Esophagus (tissue), 2 donors: ENCODE measurements at regions not wholly inside any gene's neighbourhood (a gene's known extent, or its start where the extent isn't known, plus 50 kb on each side); places are given as distances from the start of the nearest gene placed in this dataset.

ENCODE experiments used
- H3K27ac ChIP-seq, 2 donors: one replicate each; pipeline ENCODE4 v1.5.1; 2013; ENCODE audit warnings: low read depth in 2 of 2, mild to moderate bottlenecking in 2 of 2, inconsistent platforms in 1 of 2, low read length in 1 of 2, moderate library complexity in 1 of 2
- H3K27me3 ChIP-seq, 2 donors: one replicate each; pipeline ENCODE4 v1.6.1; 2013; ENCODE audit warnings: low read length in 2 of 2, control low read depth in 1 of 2, mild to moderate bottlenecking in 1 of 2; ENCODE audit not compliant: insufficient read depth in 2 of 2, control insufficient read depth in 1 of 2
- H3K36me3 ChIP-seq, 2 donors: one replicate each; pipeline ENCODE4 v1.6.1; 2013; ENCODE audit warnings: low read length in 1 of 2; ENCODE audit not compliant: control insufficient read depth in 2 of 2, insufficient read depth in 2 of 2
- H3K4me1 ChIP-seq, 2 donors: one replicate each; pipeline ENCODE4 v1.6.1; 2013; ENCODE audit warnings: low read length in 1 of 2; ENCODE audit not compliant: control insufficient read depth in 2 of 2, insufficient read depth in 2 of 2
- H3K4me3 ChIP-seq, 2 donors: one replicate each; pipeline ENCODE4 v1.5.1; 2013; ENCODE audit warnings: low read length in 2 of 2, mild to moderate bottlenecking in 2 of 2, low read depth in 1 of 2, moderate library complexity in 1 of 2
- H3K9me3 ChIP-seq, 2 donors: one replicate each; pipeline ENCODE4 v1.6.1; 2013; ENCODE audit warnings: mild to moderate bottlenecking in 2 of 2, low read depth in 1 of 2, low read length in 1 of 2, moderate library complexity in 1 of 2; ENCODE audit not compliant: control insufficient read depth in 2 of 2, insufficient read depth in 1 of 2
- WGBS, 2 donors: extraction: QIAGEN DNeasy Blood & Tissue Kit; methylation state at CpG; one replicate each; pipeline ENCODE4 v1.1.7; 2013; 5-methylcytosine and 5-hydroxymethylcytosine counted together
- donor health status: healthy with polysubstance abuse.
- donor health status: Bipolar disorder and iron deficiency.

DNA sequence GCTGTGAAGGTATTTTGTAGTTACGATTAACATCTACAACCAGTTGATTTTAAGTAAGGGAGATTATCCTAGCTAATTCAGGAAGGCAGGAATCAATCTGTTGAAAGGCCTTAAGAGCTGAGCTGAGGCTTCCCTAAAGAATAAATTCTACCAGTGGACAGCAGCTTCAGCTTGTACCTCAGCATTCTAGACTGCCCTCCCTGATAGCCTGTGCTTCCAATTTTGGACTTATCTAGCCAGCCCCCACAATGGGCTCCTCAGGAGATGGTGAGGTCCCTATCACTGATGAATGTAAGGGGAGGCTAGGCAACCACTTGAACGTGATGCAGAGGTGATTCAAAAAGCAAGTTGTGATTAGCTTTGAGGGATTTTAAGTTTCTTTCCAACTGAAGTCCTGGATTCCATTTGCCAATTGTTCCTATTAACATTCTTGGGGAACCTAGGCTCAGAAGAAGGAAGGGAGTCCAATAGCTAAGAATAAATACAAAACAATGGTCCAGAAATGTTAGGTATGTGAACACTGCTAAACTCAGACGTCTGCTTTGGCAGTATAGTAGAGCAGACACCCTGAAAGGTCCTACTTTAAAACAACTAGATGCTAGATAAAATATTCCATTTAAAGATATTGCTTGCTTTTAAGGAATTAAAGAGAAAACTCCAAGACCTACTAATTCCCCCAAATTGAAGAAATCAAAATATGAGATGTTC is 404.3 kb upstream of the TENM4 start:
- no peak overlapping the region for H3K4me3 ChIP-seq
- no peaks in the 10 kb centered on the region for H3K36me3 ChIP-seq
- WGBS, 2 donors, result 56 to 62% methylated on average over 3 of the region's 3 CpGs
- H3K9me3 ChIP-seq, result no peaks in the 10 kb centered on the region
- H3K4me1 ChIP-seq, result peaks cover 0 to 2% of the 10 kb centered on the region in 2 donors
- H3K27me3 ChIP-seq, result no peaks in the 10 kb centered on the region
- no peak overlapping the region for H3K27ac ChIP-seq

DNA sequence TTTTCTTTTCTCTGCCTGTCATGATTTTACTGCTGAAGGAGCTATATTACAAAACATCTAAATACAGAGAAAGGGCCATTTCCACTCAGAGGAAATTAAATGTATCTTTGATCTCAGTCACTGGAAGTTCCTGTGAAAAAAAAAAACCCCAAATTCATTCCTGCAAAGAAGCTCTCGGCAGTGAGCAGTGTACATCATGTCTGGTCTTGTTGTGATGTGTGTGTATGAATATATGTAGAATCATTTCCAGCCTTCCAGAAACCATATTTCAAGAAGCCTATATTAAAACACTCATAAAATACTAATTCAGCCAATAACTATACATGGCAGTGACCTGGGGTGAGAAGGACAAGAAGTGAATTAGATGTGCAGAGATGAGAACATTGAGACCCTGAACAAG is 393.2 kb upstream of the TENM4 start:
- H3K27me3 ChIP-seq, result no peaks in the 10 kb centered on the region
- no peaks in the 10 kb centered on the region for H3K36me3 ChIP-seq
- H3K9me3 ChIP-seq, result no peaks in the 10 kb centered on the region
- H3K27ac ChIP-seq, result no peak overlapping the region
- WGBS, 2 donors, result 38 to 67% methylated on average over 1 of the region's 1 CpG
- no peaks in the 10 kb centered on the region for H3K4me1 ChIP-seq
- no peak overlapping the region for H3K4me3 ChIP-seq

DNA sequence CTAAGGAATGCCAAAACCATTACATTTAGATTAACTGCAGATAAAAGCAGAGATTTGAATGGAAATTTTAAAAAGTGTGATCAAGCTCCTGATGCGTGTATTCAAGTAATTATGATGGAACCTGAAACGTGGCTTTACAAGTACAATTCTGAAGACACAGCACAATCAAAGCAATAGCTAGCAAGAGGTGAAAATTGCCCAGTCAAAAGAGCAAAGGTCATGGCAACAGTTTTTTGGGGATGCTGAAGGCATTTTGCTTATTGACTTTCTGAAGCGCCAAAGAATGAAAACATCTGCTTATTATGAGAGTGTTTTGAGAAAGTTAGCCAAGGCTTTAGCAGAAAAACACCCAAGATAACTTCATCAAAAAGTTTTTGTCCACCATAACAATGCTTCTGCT is 389.6 kb upstream of the TENM4 start:
- WGBS, 2 donors, result 65 to 70% methylated on average over 3 of the region's 3 CpGs
- H3K4me1 ChIP-seq, result no peaks in the 10 kb centered on the region
- H3K27ac ChIP-seq, result no peak overlapping the region
- H3K9me3 ChIP-seq, result no peaks in the 10 kb centered on the region
- no peaks in the 10 kb centered on the region for H3K36me3 ChIP-seq
- no peaks in the 10 kb centered on the region for H3K27me3 ChIP-seq
- no peak overlapping the region for H3K4me3 ChIP-seq

DNA sequence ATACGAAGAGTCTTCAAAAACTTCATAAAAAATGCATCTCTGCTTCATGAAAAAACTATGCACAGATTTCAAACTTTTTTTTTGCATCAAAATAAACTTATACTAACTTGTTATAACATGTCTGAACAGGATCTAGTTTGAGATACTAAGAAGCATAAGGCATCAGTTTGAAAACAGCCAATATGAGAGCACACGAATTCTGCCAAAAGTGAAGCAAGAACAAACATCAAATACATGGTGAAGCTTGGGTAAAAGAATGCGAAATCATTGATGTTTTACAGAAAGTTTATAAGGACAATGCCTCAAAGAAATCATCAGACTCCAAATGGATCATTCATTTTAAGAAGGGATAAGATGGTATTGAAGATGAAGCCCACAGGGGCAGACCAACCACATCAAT is 389.1 kb upstream of the TENM4 start:
- Histone ChIP-seq H3K36me3 (no peaks in the 10 kb centered on the region), H3K27me3 (no peaks in the 10 kb centered on the region), H3K9me3 (no peaks in the 10 kb centered on the region), H3K4me3 (no peak overlapping the region), H3K27ac (no peak overlapping the region), H3K4me1 (no peaks in the 10 kb centered on the region)
- 72 to 78% methylated on average over 3 of the region's 3 CpGs for WGBS, 2 donors

DNA sequence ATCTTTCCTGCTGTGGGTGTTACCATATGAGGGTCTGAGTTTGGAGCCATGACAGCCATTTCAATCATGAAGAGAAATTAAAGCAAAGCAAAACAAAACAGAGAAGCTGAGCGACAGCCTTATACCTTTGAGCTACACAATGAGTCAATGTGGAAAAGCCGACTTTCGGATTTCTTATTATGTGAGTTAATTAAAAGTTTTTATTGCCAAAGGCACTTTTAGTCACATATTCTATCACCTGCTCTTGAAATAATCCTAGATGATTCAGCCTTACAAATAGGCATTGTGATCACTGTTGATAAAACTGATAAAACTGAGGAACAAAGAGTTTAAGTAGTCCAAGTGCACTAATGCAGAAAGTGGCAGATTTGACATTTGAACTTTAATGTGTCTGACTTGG is 381.9 kb upstream of the TENM4 start:
- peaks cover 0 to 3% of the 10 kb centered on the region in 2 donors for H3K27me3 ChIP-seq
- no peaks in the 10 kb centered on the region for H3K4me1 ChIP-seq
- H3K9me3 ChIP-seq, result peaks cover 0 to 2% of the 10 kb centered on the region in 2 donors
- 48 to 65% methylated on average over 3 of the region's 3 CpGs for WGBS, 2 donors
- H3K36me3 ChIP-seq, result no peaks in the 10 kb centered on the region
- H3K4me3 ChIP-seq, result no peak overlapping the region
- no peak overlapping the region for H3K27ac ChIP-seq

DNA sequence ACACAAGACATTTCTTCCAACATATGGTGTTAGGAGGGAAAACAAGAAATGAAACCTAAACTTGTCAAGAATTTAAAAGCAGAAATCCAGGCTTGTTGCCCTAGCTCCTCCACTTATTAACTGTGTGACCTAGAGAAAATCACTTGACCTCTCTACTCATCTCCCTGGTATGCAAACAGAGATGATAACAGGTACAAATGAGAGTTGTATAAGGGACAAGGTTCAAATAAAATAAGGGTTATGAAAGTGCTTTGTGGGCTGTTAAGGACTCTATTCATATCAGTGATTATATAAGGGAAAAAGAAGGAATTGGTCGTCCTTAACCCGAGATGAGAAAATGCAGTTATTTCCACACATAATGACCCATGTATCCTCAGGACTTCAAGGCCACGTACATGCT is 372.7 kb upstream of the TENM4 start:
- Histone ChIP-seq H3K36me3 (no peaks in the 10 kb centered on the region), H3K4me1 (no peaks in the 10 kb centered on the region), H3K4me3 (no peak overlapping the region), H3K27ac (no peak overlapping the region), H3K27me3 (peaks cover 0 to 2% of the 10 kb centered on the region in 2 donors), H3K9me3 (peaks cover 0 to 2% of the 10 kb centered on the region in 2 donors)
- WGBS, 2 donors, result 69 to 85% methylated on average over 3 of the region's 3 CpGs

DNA sequence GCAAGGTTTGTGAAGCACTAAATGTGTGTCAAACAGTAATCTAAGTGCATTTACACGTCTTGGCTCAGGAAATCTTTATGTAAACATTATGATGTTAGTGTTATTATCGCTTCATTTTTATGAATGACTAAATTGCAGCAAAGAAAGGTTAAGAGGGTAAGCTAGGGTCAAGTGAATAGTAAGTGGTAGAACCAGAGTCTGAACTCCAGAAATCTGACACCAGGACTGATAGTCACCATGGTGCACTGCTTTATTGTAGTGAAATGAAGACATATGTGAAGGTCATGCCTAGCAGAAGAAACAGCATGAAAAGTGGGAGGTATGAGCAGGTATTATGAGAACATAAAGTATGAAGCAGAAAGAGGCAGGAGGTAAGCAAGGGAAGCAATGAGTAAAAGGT is 368.7 kb upstream of the TENM4 start:
- WGBS, 2 donors, result 17 to 20% methylated on average over 2 of the region's 2 CpGs
- H3K27ac ChIP-seq, result no peak overlapping the region
- H3K4me3 ChIP-seq, result no peak overlapping the region
- H3K27me3 ChIP-seq, result no peaks in the 10 kb centered on the region
- H3K36me3 ChIP-seq, result no peaks in the 10 kb centered on the region
- no peaks in the 10 kb centered on the region for H3K4me1 ChIP-seq
- no peaks in the 10 kb centered on the region for H3K9me3 ChIP-seq

DNA sequence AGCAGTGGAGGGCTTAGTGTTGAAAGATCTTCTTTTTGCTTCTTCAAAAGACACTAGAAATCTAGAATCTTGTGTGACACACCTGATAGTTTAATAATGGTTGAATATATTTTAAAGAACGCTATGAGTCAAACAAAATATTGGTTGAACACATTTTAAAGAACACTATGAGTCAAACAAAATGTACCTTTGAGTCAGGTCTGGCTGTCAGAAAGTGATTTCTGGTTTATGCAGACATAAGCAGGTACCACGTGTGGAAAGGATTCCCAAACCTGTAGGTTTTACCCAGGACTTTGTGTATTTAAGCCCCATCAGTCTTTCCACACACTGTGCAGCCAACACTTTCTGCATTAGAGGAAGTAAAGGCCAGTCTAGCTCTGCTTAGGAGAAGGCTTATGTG is 366.7 kb upstream of the TENM4 start:
- Histone ChIP-seq H3K27me3 (no peaks in the 10 kb centered on the region), H3K4me3 (no peak overlapping the region)
- 57 to 59% methylated on average over 2 of the region's 2 CpGs for WGBS, 2 donors

DNA sequence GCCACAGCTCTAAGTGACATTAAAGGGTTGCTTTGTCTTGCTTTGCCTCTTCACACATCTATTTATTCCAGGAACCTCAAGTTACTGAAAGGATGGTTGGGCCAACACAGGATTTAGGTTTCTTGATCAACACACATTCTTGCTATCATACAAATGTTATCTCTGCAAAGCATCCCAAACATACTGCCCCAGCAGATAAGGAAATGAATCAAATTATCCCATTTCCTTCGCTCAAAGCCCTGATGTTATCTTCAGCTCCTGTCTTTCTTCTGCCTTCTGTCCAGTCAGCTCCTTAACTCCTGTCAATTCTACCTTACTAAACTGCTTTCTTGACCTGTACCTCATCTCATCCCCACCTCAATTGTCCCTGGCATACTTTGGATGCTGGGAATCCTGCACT is 355.9 kb upstream of the TENM4 start:
- no peak overlapping the region for H3K4me3 ChIP-seq
- no peaks in the 10 kb centered on the region for H3K36me3 ChIP-seq
- H3K27me3 ChIP-seq, result peaks cover 0 to 3% of the 10 kb centered on the region in 2 donors
- no peak overlapping the region for H3K27ac ChIP-seq
- H3K9me3 ChIP-seq, result no peaks in the 10 kb centered on the region
- WGBS, 2 donors, result 77 to 78% methylated on average over 1 of the region's 1 CpG
- no peaks in the 10 kb centered on the region for H3K4me1 ChIP-seq

More for the DNA sequence above, 366.7 kb upstream of the TENM4 start:
- Histone ChIP-seq H3K36me3 (no peaks in the 10 kb centered on the region), H3K9me3 (no peaks in the 10 kb centered on the region), H3K4me1 (no peaks in the 10 kb centered on the region), H3K27ac (no peak overlapping the region)
